GM19468 (cell line): ENCODE measurements at regions not wholly inside any gene's neighbourhood (a gene's known extent, or its start where the extent isn't known, plus 50 kb on each side); places are given as distances from the start of the nearest gene placed in this dataset.

Experiments used
- ATAC-seq: cut with Tn5 transposase; IDR thresholded peaks from one replicate; pipeline ENCODE4 v1.9.1; 2021; ENCODE audit warnings: mild to moderate bottlenecking, moderate library complexity, moderate number of reproducible peaks; ENCODE audit not compliant: unreplicated experiment; ENCODE audit errors: extremely low read depth

DNA sequence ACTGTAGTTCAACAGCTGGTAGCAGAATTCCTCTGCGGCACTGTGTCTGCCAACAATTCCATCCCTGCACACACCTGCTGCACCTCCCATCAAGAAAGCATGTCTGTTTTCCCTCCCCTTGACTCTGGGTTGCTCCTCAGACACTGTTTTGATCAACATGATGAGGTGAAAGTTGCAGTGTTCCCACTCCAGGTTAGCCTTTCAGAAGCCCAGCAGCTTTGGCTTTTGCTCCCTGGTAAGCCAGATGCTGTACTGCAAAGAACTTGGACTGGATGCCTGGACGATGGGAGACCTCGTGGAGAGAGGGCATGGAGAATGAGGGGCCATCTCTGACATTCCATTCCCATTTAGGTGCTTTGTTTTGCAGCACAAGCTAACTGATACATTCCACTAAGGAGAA lies 79.1 kb upstream of the MAFB start:
- ATAC-seq: no peak

DNA sequence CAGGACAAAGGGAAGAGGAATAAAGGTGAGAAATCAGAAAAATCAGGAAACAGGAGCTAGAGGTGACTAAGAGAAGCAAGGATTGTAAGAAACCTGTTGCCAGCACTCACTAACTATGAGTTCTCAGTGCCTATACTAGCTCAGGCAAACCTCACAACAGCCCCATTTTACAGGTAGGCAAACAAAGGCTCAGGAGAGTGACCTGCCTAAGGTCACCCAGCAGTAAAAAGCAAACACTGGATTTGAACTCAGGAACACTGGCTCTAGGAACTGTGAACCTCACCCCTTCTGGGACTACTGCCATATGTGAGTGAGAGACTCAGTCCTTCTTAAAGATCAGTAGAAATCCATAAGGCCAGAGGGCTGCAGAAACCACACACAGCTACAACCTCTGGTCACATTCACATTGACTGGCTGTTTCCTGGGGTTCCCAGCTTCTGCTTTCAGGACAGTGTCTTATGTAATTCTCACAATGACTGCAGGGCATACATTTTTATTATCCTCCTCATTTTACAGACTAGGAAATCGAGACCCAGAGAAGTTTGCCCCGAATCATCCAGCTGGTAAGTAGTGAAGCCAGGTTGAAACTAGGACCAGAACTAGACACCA lies 80.7 kb upstream of the MAFB start:
- ATAC-seq: no peak

DNA sequence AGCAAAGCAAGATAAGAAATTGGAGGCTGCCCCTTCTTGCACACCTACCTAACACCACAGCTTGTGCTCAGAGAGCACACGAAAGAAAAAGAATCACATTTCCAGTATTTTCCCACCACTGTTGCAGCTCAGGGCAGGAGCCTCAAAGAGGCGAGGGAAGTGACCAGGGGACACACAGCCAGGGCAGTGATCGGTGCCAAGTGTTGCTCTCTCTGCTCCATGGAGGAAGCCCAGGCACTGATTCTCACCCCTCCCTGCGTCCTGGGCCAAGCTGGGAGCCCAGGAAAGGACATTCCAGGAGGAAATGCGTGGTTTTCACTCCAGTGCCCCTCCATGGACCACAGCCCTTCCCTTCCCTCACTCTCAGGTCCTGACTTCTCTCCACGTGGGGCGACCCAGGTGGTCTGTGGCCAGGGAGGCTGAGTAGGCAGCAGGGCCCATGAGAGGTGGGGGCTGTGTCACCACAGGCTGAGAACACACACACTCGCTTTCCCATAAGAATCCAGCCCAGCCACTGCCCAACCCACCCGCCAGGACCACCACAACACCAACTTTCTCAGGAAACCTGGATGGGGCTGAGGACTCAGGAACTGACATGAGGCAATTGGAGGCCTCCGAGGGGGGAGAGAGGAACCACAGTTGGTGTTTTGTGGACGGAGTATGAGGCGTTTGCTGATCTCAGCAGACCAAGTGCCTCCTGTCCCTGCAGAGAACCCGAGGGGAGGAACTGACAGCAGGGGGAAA lies 81.7 kb upstream of the MAFB start:
- ATAC-seq: no peak

DNA sequence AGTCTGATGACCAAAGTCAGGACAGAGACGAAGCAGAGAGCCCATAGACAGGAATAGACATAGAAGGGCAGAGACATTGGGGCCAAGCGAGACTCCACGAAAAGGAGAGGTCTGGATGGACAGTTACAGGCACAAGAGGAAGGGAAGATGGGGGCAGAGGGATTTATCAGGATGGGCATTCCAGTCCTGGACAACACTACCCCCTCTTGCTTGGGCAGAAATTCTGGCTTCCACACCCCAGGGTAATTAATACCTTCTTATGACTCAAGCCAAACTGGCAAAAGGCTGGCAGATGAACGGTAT lies 82.2 kb upstream of the MAFB start:
- no peak for ATAC-seq

DNA sequence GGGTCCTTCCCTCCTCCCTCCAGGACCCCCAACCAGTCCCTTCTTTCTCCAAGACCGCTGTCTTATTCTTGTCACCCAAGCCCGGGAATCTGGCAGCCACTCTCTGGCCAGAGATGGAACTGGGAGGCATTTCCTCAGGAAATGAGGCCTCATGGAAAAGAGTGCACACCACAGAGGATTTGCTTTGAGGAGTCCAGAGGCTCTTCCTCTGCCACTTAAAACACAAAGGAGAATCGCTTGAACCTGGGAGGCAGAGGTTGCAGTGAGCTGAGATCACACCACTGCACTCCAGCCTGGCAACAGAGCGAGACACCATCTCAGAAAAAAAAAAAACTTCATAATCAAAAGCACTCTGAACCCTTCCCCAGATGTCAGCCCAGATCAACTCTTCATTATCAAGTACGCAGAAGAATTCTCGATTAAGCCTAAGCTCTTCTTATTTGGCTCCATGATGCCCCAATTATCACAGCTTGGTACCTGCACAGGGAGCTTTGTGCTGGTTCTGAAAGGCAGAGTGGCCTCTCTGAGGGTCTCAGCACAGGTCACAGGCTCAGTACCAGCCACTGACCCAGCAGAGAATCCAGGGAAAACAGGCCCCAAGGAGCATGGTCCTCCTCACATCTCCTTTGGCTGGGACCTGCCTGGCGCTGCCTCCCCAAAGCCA lies 82.9 kb upstream of the MAFB start:
- ATAC-seq: no peak

DNA sequence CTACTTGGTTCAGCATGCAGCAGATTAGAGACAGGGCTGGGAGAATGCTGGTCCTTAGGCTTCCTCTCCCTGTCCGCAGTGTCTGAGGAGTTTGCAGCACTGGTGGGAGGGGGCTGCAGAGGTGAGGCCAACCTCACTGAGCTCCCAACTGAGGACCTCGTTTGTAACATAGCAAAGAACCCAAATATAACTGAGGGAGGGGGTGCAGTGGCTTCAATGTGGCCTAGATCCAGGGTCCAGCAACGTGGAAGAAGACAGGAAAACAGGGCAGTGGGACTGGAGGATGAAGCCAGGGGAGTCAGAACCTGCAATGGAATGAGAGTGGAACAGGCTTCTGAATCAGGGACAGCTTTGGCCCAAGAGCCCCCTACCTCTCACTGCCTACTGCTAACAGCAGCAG lies 84.3 kb upstream of the MAFB start:
- ATAC-seq: no peak

DNA sequence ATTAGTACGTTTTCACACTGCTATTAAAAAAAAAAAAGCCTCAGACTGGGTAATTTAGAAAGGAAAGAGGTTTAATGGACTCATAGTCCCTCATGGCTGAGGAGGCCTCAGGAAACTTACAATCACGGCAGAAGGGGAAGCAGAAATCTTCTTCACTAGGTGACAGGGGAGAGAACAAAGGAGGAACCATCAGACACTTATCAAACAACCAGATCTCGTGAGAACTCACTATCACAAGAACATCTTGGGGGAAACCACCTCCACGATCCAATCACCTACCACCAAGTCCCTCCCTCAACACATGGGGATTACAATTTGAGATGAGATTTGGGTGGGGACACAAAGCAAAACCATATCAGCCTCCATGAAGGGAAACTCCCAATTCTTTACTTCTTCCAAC lies 85.2 kb upstream of the MAFB start:
- ATAC-seq: no peak

DNA sequence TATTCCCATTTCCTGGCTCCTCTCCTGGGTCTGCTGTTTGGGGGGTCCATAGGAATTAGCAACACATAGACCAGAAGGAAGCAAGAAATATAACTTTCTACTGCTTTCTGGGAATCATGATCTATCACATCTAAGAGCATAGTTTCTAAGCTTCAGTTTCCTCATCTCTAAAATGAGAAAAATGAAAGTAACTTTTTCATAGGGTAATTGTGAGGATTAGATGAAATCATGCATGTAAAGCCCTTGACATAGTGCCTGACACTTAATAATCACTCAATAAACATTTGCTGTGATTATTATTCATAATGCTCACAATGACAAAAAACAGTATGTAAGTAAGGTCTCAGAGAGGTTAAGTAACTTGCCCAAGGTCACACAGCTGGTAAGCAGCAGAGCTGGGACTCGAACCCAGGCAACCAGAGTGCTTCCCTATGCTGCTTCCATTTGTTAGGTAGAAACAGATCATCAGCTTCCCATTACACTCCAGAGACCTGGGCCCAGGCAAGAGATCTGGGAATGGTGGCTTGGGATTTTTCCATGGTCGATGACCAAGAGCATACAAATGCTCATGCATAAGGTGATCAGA lies 86.6 kb upstream of the MAFB start:
- no peak for ATAC-seq

DNA sequence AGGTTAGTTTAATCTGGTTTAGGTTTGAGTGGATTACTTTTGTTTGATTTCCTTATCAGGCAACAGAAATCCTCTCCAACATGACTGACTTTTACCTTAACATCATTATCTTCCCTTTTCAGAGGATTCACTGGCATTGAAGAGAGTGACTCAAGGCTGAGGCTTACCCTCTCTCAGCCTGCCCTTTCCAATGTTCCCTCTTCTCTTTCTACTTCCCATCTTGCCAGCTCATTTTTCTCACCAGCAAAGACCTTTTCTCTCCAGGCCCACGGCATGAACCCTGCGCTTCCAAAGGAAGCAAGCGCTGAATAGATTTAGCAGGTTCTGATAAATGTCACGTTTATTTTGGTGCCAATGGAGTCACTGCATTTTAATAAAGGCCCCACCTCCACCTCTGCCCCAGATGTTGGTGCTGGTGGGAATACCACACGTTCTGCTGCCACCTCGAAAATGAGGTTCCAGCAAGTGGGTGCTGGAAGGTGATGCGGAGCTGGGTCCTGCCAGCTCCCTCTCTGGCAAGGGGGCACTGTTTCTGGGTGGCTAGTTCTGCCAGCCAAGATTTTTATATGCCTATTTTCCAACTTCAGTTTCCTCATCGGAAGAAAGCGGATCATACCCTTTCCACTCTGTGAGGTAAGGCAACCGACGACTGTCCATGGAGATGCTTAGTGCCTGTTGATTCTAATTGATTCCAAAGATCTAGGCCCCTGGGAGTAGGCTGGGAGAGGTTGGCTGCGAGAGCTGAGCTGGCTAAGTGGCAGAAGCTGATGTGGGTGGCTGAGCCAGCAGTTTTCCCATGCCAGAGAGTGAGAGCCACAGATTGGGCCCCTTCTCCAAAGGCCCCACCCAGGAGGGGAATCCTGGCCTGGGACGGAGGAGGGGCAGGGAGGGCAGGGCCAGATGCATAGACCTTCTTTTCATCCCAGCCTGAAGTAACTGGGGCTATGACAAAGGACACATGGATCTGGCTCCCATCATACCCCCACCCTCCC lies 87.7 kb upstream of the MAFB start:
- no peak for ATAC-seq

DNA sequence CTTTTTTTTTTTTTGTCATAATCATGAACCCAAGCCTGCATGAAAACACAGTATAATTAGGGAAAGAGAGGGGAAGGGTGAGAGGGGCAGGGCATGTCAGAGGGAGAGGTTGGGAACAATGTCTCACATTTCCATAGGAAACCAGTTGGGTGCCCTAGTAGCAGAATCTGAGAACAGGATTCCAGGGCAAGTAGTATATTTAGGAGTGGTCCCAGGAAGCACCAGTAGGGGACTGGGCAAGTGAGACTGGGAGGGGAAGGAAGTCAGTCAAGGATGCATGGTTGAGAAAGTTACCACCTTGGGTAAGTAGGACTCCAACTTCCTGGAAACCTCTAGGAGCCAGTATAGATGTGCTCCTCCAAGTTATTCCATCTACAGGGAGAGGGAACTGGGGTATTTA lies 88.6 kb upstream of the MAFB start:
- ATAC-seq: no peak

DNA sequence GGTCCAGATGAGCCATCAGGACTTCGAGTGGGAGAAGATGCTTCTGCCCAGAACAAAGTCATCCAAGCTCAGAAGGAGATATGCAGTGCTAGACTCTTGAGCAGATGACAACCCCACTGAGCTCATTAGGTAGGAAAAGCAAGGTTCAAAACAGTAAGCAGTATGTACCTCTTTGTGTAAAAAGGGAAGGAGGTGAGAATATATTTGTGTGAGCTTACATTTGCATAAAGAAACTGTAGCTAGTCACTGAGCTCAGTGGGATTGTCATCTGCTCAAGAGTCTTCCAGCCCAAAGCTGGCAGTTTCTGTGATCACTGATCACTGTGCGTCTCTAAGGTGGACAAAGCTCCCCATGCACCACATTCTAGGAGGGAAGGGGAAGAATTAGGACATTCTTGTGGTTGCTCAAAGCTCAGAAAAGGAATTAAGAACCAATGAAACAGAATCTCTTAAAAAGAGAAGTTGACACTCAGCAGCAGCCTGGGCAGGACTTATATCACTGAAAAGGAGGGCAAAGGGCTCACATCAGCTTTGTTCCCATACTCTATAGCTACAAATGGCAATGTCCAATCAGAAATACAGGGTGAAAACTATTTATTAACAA lies 90.0 kb upstream of the MAFB start:
- no peak for ATAC-seq

DNA sequence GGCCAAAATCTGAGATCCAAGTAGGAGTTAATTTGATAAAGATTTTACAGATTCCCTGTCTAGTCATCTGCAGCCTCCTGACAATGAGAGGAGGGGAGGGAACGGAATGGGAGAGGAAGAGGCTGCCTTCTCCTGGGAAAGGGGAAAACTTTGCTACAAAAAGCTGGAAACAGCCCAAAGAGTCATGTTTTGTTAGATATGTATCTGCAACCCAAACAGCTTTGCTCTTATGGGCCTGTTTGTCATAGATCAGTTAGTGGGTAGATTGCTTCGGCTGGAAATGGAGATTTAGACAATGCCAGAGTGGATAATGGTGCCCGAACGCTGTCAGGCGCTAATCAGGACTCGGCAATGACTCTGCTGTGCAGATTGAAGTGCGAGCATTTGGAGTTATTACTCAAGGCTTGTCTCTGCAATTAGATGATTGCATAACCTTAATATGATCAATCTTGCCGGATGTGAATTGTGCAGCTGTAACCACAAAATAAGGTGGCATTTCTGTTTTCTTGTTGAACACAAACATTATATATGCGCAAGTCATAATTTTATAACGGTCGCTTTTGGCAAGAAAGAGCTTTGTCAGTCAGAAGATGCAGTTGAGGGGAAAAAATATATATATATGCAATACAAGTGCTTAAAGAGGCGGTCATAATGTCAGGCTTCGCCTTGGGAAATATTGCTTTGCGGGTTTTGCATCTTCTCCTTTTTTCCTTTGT lies 92.4 kb upstream of the MAFB start:
- ATAC-seq: no peak

DNA sequence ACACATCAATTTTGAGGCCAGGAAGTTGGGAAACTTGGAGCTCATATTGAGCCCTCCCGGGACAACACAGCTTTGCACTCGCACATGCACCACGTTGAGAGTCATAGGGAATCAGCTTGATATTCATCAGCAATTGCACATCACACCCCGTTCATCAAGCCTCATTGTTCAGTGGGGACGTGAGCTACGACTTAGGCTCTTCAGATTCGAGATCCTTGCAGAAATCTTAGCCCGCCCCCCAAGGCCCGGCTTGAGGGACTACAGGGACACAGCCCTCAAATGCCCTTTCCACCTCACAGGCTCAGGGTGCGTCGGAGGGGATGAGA lies 93.0 kb upstream of the MAFB start:
- ATAC-seq: no peak

DNA sequence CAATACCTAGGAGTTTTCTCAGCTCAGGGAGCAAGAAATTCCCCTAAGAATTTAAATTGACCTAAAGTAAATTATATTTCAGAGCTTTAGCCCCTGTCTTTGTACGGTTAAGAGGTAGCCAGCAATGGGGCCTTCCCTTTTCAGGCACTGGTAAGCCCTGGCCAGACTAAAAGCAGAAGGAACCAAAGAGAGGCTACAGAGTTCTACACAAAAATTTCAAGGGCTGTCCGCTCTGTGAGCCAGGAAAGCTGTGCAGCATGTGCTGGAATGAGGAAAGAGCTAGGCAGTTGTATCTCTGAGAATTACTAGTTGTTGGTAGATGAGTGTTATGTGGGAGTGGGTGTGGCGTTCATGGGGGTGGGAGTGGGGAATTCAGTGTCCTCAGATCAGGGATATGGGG lies 96.3 kb upstream of the MAFB start:
- ATAC-seq: no peak

DNA sequence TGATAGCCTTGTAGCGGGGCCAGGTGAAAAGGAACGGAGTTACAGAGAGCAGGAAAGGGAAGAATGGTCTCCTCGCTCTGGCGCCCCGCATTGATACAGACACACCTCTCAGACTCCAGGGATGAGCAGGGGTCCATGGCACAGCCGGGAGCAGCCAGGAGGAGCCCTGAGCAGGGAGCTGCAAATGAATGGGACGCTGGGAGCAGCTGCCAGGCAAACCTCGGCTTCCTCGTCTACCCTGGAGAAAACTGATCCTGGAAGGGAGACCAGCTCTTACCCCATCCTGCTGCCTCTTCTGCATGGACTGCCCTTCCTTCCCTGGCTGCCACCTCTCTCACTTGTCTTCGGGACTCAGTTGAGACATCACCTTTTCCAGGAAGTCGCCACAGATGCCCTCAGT lies 97.3 kb upstream of the MAFB start:
- no peak for ATAC-seq

DNA sequence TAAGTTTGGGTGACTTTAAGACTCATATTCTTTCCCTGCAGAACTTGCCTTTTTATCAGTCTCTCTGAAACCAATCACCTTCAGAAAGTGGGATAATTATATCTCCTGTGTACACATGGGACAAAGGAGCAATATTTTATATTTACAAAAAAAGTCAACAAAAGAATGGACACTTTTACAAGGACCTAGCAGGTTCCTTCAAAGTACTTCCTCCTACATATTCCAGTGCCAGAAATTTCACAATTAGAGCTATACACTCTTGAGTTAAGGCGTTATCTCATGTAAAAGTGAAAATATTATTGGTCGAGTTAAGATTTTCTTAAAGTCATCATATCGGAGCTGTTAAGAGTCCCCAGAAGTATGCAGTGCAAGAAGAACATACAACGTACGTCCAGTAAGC lies 98.9 kb upstream of the MAFB start:
- no peak for ATAC-seq

DNA sequence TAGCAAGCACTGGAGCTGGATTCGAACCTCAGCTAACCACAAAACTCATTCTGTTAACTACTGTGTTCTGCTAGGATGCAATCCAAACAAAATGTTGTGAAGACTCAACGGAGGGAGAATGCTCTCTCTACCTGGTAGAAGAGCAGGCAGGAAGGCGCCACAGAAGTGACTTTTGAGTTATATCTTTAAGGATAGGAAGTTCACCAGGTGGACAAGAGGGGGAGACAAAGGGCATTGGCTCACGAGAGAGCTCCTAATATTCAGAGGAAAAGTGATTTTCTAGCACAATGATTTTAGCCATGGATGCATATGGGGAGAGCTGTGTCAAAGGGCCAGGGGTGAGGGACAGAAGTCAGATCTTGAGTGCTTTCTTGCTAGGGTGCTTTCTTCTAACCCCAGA lies 108.4 kb upstream of the MAFB start:
- no peak for ATAC-seq

DNA sequence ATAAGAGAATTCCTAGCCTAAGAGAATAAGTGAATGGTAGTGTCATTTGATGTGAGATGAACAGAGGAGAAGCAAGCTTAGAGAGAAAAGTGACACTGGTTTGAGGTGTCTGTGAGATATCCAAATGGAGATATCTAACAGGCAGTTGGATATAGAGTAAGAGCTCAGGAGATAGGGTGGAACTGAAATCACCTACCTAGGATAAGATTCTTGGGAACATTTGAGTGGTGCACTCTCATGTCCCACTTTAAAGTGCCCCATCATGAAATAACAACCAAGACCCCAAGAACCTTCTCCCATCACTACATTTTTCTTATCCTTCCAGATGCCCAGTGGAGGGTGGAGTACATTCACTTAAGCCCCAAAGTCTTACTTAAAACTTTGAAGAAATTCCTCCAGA lies 109.0 kb upstream of the MAFB start:
- no peak for ATAC-seq

DNA sequence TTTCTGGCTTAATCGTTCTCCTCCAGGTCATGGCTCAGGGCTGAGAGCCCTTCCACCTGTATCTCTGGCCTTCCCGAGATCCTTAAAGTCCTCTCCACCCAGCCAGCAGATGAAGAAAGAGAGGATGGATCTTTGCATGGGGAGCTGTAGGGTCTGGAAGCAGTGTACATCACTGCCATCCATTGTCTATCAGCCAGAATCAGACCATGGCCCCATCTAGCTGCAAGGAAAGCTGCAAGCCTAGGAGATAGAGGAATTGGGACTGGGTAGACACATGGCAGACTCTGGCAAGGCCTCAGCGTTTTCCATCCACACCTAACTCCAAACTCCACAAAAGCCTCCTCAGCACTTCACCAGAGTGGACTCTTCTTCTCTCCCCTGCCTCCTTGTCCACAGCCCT lies 113.8 kb upstream of the MAFB start:
- ATAC-seq: no peak

DNA sequence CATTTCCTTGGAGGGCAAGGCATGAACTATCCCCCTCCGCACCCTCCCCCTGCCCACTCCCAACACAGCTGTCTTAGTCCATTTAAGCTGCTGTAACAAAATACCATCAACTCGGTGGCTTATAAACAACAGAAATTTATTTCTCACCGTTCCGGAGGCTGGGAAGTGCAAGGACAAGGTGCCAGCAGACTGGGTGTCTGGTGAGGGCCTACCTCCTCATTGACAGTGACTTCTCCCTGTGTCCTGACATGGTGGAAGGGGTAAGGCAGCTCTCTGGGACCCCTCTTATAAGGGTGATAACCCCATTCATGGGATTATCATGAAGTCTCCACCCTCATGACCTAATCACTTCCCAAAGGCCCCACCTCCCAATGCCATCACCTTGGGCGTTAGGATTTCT lies 114.3 kb upstream of the MAFB start:
- no peak for ATAC-seq
